Fibroblast of the aortic adventitia (primary cell): ENCODE measurements at regions not wholly inside any gene's neighbourhood (a gene's known extent, or its start where the extent isn't known, plus 50 kb on each side); places are given as distances from the start of the nearest gene placed in this dataset.

Experiments used
- DNase-seq: peaks from one replicate; pipeline ENCODE4 v3.0.0-alpha.2; 2010; ENCODE audit warnings: low read depth
- H3K4me3 ChIP-seq: 2 replicates; pipeline ENCODE4 v1.5.1; 2011; ENCODE audit warnings: low read depth, mild to moderate bottlenecking, control low read depth, low read length, moderate library complexity
- TF ChIP-seq, protein P1 (sequence below): IDR thresholded peaks from 2 replicates; pipeline ENCODE4 v1.5.1; 2011; ENCODE audit warnings: mild to moderate bottlenecking, low read length, control low read depth, inconsistent platforms; ENCODE audit not compliant: insufficient read depth

DNA sequence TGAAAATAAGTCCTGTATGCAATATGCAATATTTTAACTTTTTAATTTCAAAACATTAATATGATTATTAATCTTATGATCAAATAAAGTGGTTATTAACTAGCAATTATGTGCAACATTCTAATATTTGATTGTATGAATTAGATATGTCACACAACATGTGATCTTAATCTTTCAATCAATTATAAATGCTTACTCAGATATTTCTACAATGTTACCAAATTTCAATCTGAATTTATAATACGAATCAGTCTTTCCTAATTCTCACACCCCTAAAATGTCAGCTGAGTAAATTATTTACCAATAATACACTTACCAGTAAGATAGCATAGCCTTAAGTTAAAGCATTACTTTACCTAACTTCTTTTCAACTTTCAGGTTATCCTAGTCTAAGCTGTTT lies 186.3 kb downstream of the CALCRL start:
- H3K4me3 ChIP-seq, result no peak overlapping the region
- no peak for DNase-seq
- TF ChIP-seq, protein P1, sequence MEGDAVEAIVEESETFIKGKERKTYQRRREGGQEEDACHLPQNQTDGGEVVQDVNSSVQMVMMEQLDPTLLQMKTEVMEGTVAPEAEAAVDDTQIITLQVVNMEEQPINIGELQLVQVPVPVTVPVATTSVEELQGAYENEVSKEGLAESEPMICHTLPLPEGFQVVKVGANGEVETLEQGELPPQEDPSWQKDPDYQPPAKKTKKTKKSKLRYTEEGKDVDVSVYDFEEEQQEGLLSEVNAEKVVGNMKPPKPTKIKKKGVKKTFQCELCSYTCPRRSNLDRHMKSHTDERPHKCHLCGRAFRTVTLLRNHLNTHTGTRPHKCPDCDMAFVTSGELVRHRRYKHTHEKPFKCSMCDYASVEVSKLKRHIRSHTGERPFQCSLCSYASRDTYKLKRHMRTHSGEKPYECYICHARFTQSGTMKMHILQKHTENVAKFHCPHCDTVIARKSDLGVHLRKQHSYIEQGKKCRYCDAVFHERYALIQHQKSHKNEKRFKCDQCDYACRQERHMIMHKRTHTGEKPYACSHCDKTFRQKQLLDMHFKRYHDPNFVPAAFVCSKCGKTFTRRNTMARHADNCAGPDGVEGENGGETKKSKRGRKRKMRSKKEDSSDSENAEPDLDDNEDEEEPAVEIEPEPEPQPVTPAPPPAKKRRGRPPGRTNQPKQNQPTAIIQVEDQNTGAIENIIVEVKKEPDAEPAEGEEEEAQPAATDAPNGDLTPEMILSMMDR, result no peak

DNA sequence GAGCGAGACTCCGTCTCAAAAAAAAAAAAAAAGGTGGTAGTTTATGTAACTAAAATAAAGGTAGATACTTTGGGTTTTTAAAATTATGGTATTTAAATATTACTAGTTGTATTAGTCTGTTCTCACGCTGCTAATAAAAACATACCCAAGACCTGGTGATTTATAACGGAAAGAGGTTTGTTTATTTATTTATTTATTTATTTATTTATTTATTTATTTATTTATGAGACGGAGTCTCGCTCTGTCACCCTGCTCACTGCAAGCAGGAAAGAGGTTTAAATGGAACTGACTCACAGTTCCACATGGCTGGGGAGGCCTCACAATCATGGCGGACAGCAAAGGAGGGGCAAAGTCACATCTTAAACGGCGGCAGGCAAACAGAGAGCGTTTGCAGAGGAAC lies 196.0 kb downstream of the CALCRL start:
- TF ChIP-seq, protein P1, result no peak
- no peak overlapping the region for H3K4me3 ChIP-seq
- no peak for DNase-seq

DNA sequence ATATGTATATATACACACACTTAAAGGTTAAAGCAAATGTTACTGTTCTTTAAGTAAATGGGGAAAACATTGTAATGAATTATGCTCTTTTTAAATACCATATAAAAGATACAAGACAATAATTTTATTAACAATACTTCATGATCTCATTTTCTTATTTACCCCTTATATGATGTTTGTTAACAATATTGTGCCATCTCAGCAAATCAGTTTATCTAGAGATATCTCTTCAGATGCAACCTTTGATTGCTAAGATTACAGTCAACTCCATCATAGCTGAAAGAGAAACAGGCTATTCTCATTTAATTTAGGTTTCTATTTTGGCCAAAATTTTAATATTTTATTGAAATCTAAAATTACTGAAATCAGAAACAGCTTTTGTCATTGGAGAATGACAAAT lies 197.9 kb downstream of the CALCRL start:
- DNase-seq, result no peak
- TF ChIP-seq, protein P1, result no peak
- no peak overlapping the region for H3K4me3 ChIP-seq

DNA sequence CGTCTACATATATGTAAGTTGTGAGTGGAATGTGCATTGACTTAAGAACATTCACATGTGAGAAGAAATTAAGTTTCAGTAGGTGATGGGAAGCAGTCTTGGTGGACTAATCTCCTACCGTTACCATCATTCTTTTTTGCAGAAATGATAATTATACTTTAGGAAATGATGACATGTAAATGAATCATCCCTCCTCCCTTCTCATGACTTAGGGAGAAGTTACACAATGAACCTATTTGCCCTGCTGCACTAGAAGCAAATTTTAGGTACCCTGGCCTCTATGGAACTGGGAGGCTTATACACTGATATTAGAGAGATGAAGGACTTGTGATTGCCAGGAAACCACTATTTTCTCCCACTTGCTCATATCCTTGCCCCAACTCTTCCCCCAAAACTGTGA lies 214.2 kb downstream of the CALCRL start:
- peak; percentile 1 for DNase-seq
- TF ChIP-seq, protein P1, result no peak
- H3K4me3 ChIP-seq, result no peak overlapping the region

DNA sequence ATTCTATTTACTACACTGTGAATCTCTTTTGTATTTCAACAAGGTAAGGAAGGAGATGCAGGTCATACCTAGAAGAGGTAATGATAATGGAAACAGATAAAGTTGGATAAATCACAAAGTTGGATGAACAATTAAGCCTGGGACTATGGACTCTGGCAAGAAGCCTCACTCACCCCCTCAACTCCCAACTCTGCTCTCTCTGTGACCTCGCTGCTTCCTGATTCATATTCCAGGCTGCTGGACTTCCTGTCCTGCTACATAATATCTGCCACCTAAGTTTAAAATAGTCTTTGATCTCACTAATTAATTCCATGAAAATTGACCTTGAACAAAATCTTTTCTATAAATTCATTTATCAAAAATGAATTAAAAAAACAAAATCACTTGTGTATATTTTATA lies 215.3 kb downstream of the CALCRL start:
- no peak overlapping the region for H3K4me3 ChIP-seq
- TF ChIP-seq, protein P1, result no peak
- no peak for DNase-seq

DNA sequence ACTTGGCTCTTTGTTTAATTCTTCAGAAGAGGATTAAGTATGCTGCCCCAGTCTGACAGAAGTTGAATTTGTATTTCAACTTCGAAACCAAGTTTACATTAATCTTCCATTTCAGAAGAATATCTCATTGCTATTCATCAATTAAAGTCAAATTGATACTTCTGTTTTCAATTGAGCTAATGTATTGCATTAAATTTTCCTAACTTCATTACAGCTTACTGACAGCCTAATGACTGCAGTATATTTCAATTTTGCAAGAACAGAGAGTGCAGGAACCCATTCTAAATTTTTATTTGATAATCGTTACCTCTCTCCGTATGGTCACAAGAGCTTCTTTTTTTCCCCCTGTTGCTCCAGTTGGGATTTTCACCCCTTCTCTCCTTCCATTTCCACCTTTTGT lies 218.0 kb downstream of the CALCRL start:
- TF ChIP-seq, protein P1, result no peak
- no peak for DNase-seq
- no peak overlapping the region for H3K4me3 ChIP-seq

DNA sequence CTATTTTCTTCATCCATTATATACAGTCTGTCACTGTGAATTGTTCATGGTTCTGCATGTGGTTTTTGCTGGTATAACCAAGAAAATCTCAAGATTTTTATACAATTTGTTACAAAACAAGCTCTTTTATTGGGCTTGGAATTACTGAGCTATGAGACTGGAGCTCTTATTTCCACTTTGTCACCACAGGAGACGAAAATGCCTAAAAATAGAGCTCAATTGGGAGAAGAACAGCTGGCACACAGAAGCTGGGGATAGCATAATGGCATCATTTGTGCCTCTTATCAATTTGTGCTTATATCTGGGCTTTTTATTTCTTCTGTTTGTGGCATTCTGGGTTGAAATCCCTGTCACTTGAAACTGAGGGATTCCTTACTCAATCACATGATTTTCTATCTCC lies 219.1 kb downstream of the CALCRL start:
- no peak for DNase-seq
- TF ChIP-seq, protein P1, result no peak
- H3K4me3 ChIP-seq, result no peak overlapping the region
